Dendritic cell treated with granulocyte-macrophage colony-stimulating factor and Interleukin-4, amounts not matched to agents 40 ng/mL and 50 ng/mL, for 4 days (primary cell): ENCODE measurements at regions not wholly inside any gene's neighbourhood (a gene's known extent, or its start where the extent isn't known, plus 50 kb on each side); places are given as distances from the start of the nearest gene placed in this dataset.
"Not testable (repeated sequence)": the region's sequence is repeated elsewhere in the genome, so short reads cannot be mapped to it uniquely, and the experiment has no call there.

Source experiments
- H3K27ac Mint-ChIP-seq: one replicate; pipeline ENCODE4 v1.8.0; 2022; ENCODE audit warnings: mild to moderate bottlenecking, mixed read lengths
- H3K27me3 Mint-ChIP-seq: one replicate; pipeline ENCODE4 v1.8.0; 2022; ENCODE audit warnings: mild to moderate bottlenecking, mixed read lengths
- H3K36me3 Mint-ChIP-seq: one replicate; pipeline ENCODE4 v1.8.0; 2022; ENCODE audit warnings: low read depth, mixed read lengths
- H3K4me1 Mint-ChIP-seq: one replicate; pipeline ENCODE4 v1.8.0; 2022; ENCODE audit warnings: low read depth, mixed read lengths
- H3K4me3 Mint-ChIP-seq: one replicate; pipeline ENCODE4 v1.8.0; 2022; ENCODE audit warnings: mild to moderate bottlenecking, moderate library complexity, mixed read lengths
- H3K9me3 Mint-ChIP-seq: one replicate; pipeline ENCODE4 v1.8.0; 2022; ENCODE audit warnings: mixed read lengths
- intact Hi-C: fragments of 100-400 bp; cut with micrococcal nuclease; formaldehyde crosslinking; loops from one replicate; pipeline ENCODE4 v1.15.0; 2022

- no peak overlapping the region for H3K4me3 Mint-ChIP-seq
- no peaks in the 10 kb centered on the region for H3K36me3 Mint-ChIP-seq
- no peaks in the 10 kb centered on the region for H3K27me3 Mint-ChIP-seq
Observed at GRCh38 chr21:19537116-19537515, 1133.5 kb upstream of the TMPRSS15 start.

GRCh38 chr21:19540287-19540686 is 1136.7 kb upstream of the TMPRSS15 start:
- peaks cover 40% of the 10 kb centered on the region for H3K9me3 Mint-ChIP-seq
- H3K27ac Mint-ChIP-seq = no peak overlapping the region
- H3K4me3 Mint-ChIP-seq = no peak overlapping the region
- intact Hi-C loops = no loop called here
- no peaks in the 10 kb centered on the region for H3K36me3 Mint-ChIP-seq
- no peaks in the 10 kb centered on the region for H3K4me1 Mint-ChIP-seq
- H3K27me3 Mint-ChIP-seq = no peaks in the 10 kb centered on the region

More at GRCh38 chr21:19537116-19537515, 1133.5 kb upstream of the TMPRSS15 start:
- no peaks in the 10 kb centered on the region for H3K4me1 Mint-ChIP-seq
- peaks cover 15% of the 10 kb centered on the region for H3K9me3 Mint-ChIP-seq
- intact Hi-C loops = no loop called here
- no peak overlapping the region for H3K27ac Mint-ChIP-seq

- no peak overlapping the region for H3K27ac Mint-ChIP-seq
- H3K27me3 Mint-ChIP-seq = no peaks in the 10 kb centered on the region
- H3K4me1 Mint-ChIP-seq = no peaks in the 10 kb centered on the region
- peaks cover 51% of the 10 kb centered on the region for H3K9me3 Mint-ChIP-seq
- intact Hi-C loops = no loop called here
- no peaks in the 10 kb centered on the region for H3K36me3 Mint-ChIP-seq
- no peak overlapping the region for H3K4me3 Mint-ChIP-seq
Observed at GRCh38 chr21:19541602-19542001, 1138.0 kb upstream of the TMPRSS15 start.

- H3K9me3 Mint-ChIP-seq = peaks cover 56% of the 10 kb centered on the region
- H3K27me3 Mint-ChIP-seq, H3K27ac Mint-ChIP-seq, H3K4me3 Mint-ChIP-seq, H3K4me1 Mint-ChIP-seq, H3K36me3 Mint-ChIP-seq, intact Hi-C loops: not testable (repeated sequence)
Observed at GRCh38 chr21:19544493-19544892, 1140.9 kb upstream of the TMPRSS15 start.

GRCh38 chr21:19547951-19548840 is 1144.6 kb upstream of the TMPRSS15 start:
- Mint-ChIP-seq H3K4me3 (no peak overlapping the region), H3K27me3 (no peaks in the 10 kb centered on the region), H3K27ac (no peak overlapping the region), H3K4me1 (no peaks in the 10 kb centered on the region), H3K9me3 (peaks cover 41% of the 10 kb centered on the region), H3K36me3 (no peaks in the 10 kb centered on the region)
- intact Hi-C loops = no loop called here

- Mint-ChIP-seq H3K27ac (no peak overlapping the region), H3K4me1 (no peaks in the 10 kb centered on the region), H3K9me3 (peaks cover 18% of the 10 kb centered on the region), H3K36me3 (no peaks in the 10 kb centered on the region), H3K27me3 (no peaks in the 10 kb centered on the region), H3K4me3 (no peak overlapping the region)
- intact Hi-C loops = no loop called here
Observed at GRCh38 chr21:19553919-19554615, 1150.5 kb upstream of the TMPRSS15 start.

GRCh38 chr21:19557046-19557445 is 1153.5 kb upstream of the TMPRSS15 start:
- Mint-ChIP-seq H3K36me3 (no peaks in the 10 kb centered on the region), H3K4me3 (no peak overlapping the region), H3K9me3 (peaks cover 11% of the 10 kb centered on the region), H3K27me3 (no peaks in the 10 kb centered on the region), H3K4me1 (no peaks in the 10 kb centered on the region), H3K27ac (no peak overlapping the region)
- intact Hi-C loops = no loop called here

DNA sequence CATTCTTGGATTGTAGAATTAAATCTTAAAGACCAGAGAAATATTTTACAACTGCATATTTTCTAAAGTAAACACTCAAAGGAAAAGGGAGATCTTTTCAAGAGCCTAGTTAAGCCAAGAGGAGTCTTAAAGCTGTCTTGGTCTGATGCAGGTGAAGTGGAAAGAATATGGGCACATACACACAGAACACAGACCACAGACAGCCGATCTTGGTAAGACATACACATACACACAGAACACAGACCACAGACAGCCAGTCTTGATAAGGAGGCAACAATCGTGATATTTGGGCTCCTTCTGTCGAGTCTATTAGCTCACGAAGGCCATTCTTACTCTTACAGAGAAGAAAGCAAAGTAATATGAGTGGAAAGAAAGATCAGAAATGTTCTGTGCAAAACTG is 1153.9 kb upstream of the TMPRSS15 start:
- H3K4me1 Mint-ChIP-seq = no peaks in the 10 kb centered on the region
- no peak overlapping the region for H3K4me3 Mint-ChIP-seq
- H3K36me3 Mint-ChIP-seq = no peaks in the 10 kb centered on the region
- H3K27ac Mint-ChIP-seq = no peak overlapping the region
- no peaks in the 10 kb centered on the region for H3K27me3 Mint-ChIP-seq
- peaks cover 9% of the 10 kb centered on the region for H3K9me3 Mint-ChIP-seq
- intact Hi-C loops = no loop called here

GRCh38 chr21:19565587-19565986 is 1162.0 kb upstream of the TMPRSS15 start:
- H3K4me1 Mint-ChIP-seq = no peaks in the 10 kb centered on the region
- no peaks in the 10 kb centered on the region for H3K27me3 Mint-ChIP-seq
- intact Hi-C loops = no loop called here
- no peak overlapping the region for H3K4me3 Mint-ChIP-seq
- H3K9me3 Mint-ChIP-seq = peaks cover 10% of the 10 kb centered on the region
- H3K27ac Mint-ChIP-seq = no peak overlapping the region
- H3K36me3 Mint-ChIP-seq = no peaks in the 10 kb centered on the region

DNA sequence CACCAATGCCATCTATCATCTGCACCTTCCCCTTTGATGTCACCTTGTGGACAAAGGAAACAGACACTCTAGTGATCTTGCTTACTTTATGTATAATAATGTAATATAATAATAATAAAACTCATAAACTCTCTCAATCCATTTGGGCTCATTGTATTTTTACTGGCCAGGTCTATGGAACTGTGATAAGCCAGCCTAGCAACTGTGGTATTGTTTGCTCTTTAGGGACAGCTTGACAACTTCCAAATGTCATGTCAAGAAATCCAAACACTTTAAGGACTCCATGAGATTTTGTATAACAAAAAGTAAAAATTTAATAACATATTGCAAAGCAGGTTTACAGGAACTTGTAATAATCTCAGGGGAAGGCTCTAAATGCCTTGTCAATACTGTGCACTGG is 1163.4 kb upstream of the TMPRSS15 start:
- no peak overlapping the region for H3K4me3 Mint-ChIP-seq
- no peaks in the 10 kb centered on the region for H3K4me1 Mint-ChIP-seq
- intact Hi-C loops = no loop called here
- peaks cover 10% of the 10 kb centered on the region for H3K9me3 Mint-ChIP-seq
- no peak overlapping the region for H3K27ac Mint-ChIP-seq
- H3K27me3 Mint-ChIP-seq = no peaks in the 10 kb centered on the region
- no peaks in the 10 kb centered on the region for H3K36me3 Mint-ChIP-seq

DNA sequence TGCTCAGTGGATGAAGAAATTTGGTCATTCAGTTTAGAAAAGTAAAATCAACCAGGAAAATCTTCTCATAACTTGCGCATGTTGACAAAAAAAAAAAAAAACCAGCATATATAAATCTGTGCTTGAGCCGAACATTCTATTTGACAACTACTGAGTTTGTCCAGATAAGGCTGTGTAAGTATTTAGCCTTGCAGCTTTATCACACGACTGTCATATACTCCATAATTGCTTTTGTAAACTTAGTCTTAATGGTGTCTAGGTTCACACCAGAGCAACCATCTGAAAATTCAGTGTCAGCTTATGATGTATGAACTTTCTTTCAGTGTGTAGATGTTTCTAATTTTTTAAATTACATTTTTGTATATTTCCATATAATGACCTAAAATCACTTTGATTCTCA is 1173.8 kb upstream of the TMPRSS15 start:
- intact Hi-C loops = no loop called here
- H3K4me3 Mint-ChIP-seq = no peak overlapping the region
- H3K27me3 Mint-ChIP-seq = no peaks in the 10 kb centered on the region
- no peak overlapping the region for H3K27ac Mint-ChIP-seq
- peaks cover 3% of the 10 kb centered on the region for H3K9me3 Mint-ChIP-seq
- no peaks in the 10 kb centered on the region for H3K36me3 Mint-ChIP-seq
- H3K4me1 Mint-ChIP-seq = no peaks in the 10 kb centered on the region

DNA sequence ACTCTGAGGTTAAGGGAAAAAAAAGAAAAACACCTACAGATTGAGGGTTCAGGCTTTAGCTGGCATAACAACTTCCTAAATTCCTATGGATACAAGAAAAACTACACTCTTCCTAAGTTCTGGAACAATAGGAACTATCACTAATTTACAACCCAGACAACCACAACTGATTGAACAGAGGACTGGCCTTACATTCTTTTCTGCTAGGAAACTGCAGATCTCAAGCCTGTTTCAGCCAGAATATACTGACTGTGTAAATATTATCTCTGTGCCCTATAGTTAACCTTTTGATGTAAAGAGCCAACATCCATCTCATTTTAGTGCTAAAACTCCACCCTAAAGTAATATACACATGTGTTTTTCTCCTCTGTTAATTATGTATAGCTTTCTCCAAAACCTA is 1186.5 kb upstream of the TMPRSS15 start:
- Mint-ChIP-seq H3K9me3 (no peaks in the 10 kb centered on the region), H3K4me1 (no peaks in the 10 kb centered on the region), H3K4me3 (no peak overlapping the region), H3K36me3 (no peaks in the 10 kb centered on the region), H3K27me3 (no peaks in the 10 kb centered on the region), H3K27ac (no peak overlapping the region)
- intact Hi-C loops = no loop called here

DNA sequence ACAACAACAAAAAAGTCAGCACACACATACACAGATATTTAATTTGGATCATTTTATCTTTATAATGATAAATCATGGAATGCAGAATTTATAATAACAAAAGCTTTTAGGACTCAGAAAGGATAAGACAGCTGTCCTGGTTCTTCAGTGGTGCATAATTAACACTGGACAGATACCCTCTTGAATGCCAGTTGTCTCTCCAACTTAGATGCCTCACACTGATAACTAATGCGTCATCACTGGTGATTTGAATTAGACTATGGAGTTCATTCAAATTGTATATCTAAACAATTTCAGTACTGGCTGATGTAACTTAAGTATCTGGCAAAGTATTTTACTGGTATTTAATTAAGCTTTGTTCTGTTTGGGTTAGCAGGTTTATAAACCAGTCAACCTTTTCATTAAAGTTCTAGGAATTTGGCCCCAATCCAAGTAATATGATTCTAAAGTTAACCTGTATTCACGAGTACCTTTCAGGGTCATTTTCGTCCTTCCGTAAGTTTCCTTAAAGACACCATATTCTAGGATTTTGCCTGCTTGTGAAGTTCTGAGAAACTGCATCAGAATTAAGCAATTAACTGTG is 1199.5 kb upstream of the TMPRSS15 start:
- intact Hi-C loops = no loop called here

GRCh38 chr21:19608101-19608621 is 1204.6 kb upstream of the TMPRSS15 start:
- Mint-ChIP-seq H3K4me3 (no peak overlapping the region), H3K36me3 (no peaks in the 10 kb centered on the region), H3K27ac (no peak overlapping the region), H3K4me1 (no peaks in the 10 kb centered on the region), H3K27me3 (no peaks in the 10 kb centered on the region), H3K9me3 (peaks cover 7% of the 10 kb centered on the region)
- intact Hi-C loops = no loop called here

More for the DNA sequence above, 1199.5 kb upstream of the TMPRSS15 start:
- H3K4me3 Mint-ChIP-seq = no peak overlapping the region
- no peaks in the 10 kb centered on the region for H3K9me3 Mint-ChIP-seq
- H3K36me3 Mint-ChIP-seq = no peaks in the 10 kb centered on the region
- H3K4me1 Mint-ChIP-seq = no peaks in the 10 kb centered on the region
- no peak overlapping the region for H3K27ac Mint-ChIP-seq
- H3K27me3 Mint-ChIP-seq = no peaks in the 10 kb centered on the region
